HG02623 (cell line): ENCODE measurements at regions not wholly inside any gene's neighbourhood (a gene's known extent, or its start where the extent isn't known, plus 50 kb on each side); places are given as distances from the start of the nearest gene placed in this dataset.
"Not testable (repeated sequence)": the region's sequence is repeated elsewhere in the genome, so short reads cannot be mapped to it uniquely, and the experiment has no call there.

Experiments used
- ATAC-seq: cut with Tn5 transposase; IDR thresholded peaks from one replicate; pipeline ENCODE4 v1.9.1; 2021; ENCODE audit warnings: moderate library complexity; ENCODE audit not compliant: unreplicated experiment

GRCh38 chr13:54989418-54989817 lies 1960.8 kb downstream of the OLFM4 start:
- ATAC-seq, result no peak

- ATAC-seq, result no peak
Observed at GRCh38 chr13:54999399-54999907, 1970.8 kb downstream of the OLFM4 start.

GRCh38 chr13:55000043-55000442 lies 1971.4 kb downstream of the OLFM4 start:
- no peak for ATAC-seq

GRCh38 chr13:55000844-55001243 lies 1972.2 kb downstream of the OLFM4 start:
- ATAC-seq, result no peak

GRCh38 chr13:55001881-55002280 lies 1973.3 kb downstream of the OLFM4 start:
- no peak for ATAC-seq

GRCh38 chr13:55007681-55008080 lies 1979.1 kb downstream of the OLFM4 start:
- ATAC-seq, result no peak

GRCh38 chr13:55013051-55013450 lies 1984.4 kb downstream of the OLFM4 start:
- ATAC-seq, result no peak

- no peak for ATAC-seq
Observed at GRCh38 chr13:55029280-55029679, 2000.7 kb downstream of the OLFM4 start.

GRCh38 chr13:55038230-55038629 lies 2009.6 kb downstream of the OLFM4 start:
- ATAC-seq, result no peak

GRCh38 chr13:55053891-55054550 lies 2025.4 kb downstream of the OLFM4 start:
- not testable (repeated sequence) for ATAC-seq

- ATAC-seq, result not testable (repeated sequence)
Observed at GRCh38 chr13:55055666-55056065, 2027.1 kb downstream of the OLFM4 start.

- no peak for ATAC-seq
Observed at GRCh38 chr13:55062662-55063061, 2034.0 kb downstream of the OLFM4 start.

- no peak for ATAC-seq
Observed at GRCh38 chr13:55067946-55068345, 2039.3 kb downstream of the OLFM4 start.

- no peak for ATAC-seq
Observed at GRCh38 chr13:55069746-55070145, 2041.1 kb downstream of the OLFM4 start.

GRCh38 chr13:55073000-55073399 lies 2044.4 kb downstream of the OLFM4 start:
- ATAC-seq, result no peak

- ATAC-seq, result no peak
Observed at GRCh38 chr13:55084630-55085029, 2056.0 kb downstream of the OLFM4 start.

- ATAC-seq, result no peak
Observed at GRCh38 chr13:55087085-55087484, 2053.6 kb upstream of the PRR20A start.

- no peak for ATAC-seq
Observed at GRCh38 chr13:55090612-55091011, 2050.1 kb upstream of the PRR20A start.

- no peak for ATAC-seq
Observed at GRCh38 chr13:55091172-55091571, 2049.5 kb upstream of the PRR20A start.

GRCh38 chr13:55106509-55106908 lies 2034.2 kb upstream of the PRR20A start:
- ATAC-seq, result no peak

- no peak for ATAC-seq
Observed at GRCh38 chr13:55120631-55121030, 2020.1 kb upstream of the PRR20A start.

GRCh38 chr13:55155046-55155445 lies 1985.7 kb upstream of the PRR20A start:
- ATAC-seq, result no peak

- no peak for ATAC-seq
Observed at GRCh38 chr13:55159765-55160164, 1981.0 kb upstream of the PRR20A start.
